Cardiac muscle cell (in vitro differentiated cells and primary cell): ENCODE measurements at regions not wholly inside any gene's neighbourhood (a gene's known extent, or its start where the extent isn't known, plus 50 kb on each side); places are given as distances from the start of the nearest gene placed in this dataset.

ENCODE experiments used
- DNase-seq, 2 donors: peaks; one replicate each; pipeline versions ENCODE4 v3.0.0 to v3.0.0-alpha.2; 2010 to 2017; ENCODE audit warnings: low read depth in 1 of 2, low spot score in 1 of 2
- H3K27ac ChIP-seq: fragments of 200-600 bp; sonication (generic); 2 replicates; pipeline ENCODE4 v1.5.1; 2016
- H3K27me3 ChIP-seq: fragments of 200-600 bp; sonication (generic); 2 replicates; pipeline ENCODE4 v1.6.0; 2016; ENCODE audit warnings: control low read depth
- H3K36me3 ChIP-seq: fragments of 200-600 bp; sonication (generic); 2 replicates; pipeline ENCODE4 v1.5.1; 2016; ENCODE audit warnings: control low read depth
- H3K4me1 ChIP-seq: fragments of 200-600 bp; sonication (generic); 2 replicates; pipeline ENCODE4 v1.8.1; 2017; ENCODE audit warnings: low read depth, mild to moderate bottlenecking, mixed run types
- H3K4me3 ChIP-seq: fragments of 200-600 bp; sonication (generic); 2 replicates; pipeline ENCODE4 v1.5.1; 2016; ENCODE audit warnings: mild to moderate bottlenecking
- H3K9me3 ChIP-seq: fragments of 200-600 bp; sonication (generic); 2 replicates; pipeline ENCODE4 v1.5.1; 2017; ENCODE audit warnings: low read depth, mild to moderate bottlenecking, control low read depth
- CTCF ChIP-seq: IDR thresholded peaks from 2 replicates; pipeline ENCODE4 v1.5.1; 2012; ENCODE audit warnings: low read depth, mild to moderate bottlenecking, low read length

GRCh38 chr1:56115701-56116100 lies 463.7 kb downstream of the PLPP3 start:
- Histone ChIP-seq H3K27me3 (no peaks in the 10 kb centered on the region), H3K27ac (no peak overlapping the region), H3K4me3 (no peak overlapping the region), H3K36me3 (no peaks in the 10 kb centered on the region), H3K9me3 (no peaks in the 10 kb centered on the region), H3K4me1 (no peaks in the 10 kb centered on the region)
- DNase-seq, result no peak
- TF ChIP-seq CTCF, result no peak

GRCh38 chr1:56113679-56114078 lies 465.7 kb downstream of the PLPP3 start:
- no peak for DNase-seq
- no peaks in the 10 kb centered on the region for H3K4me1 ChIP-seq
- no peak for TF ChIP-seq CTCF
- no peaks in the 10 kb centered on the region for H3K9me3 ChIP-seq
- H3K27ac ChIP-seq, result no peak overlapping the region
- H3K4me3 ChIP-seq, result no peak overlapping the region
- H3K27me3 ChIP-seq, result no peaks in the 10 kb centered on the region
- H3K36me3 ChIP-seq, result no peaks in the 10 kb centered on the region

GRCh38 chr1:56107275-56107638 lies 472.1 kb downstream of the PLPP3 start:
- Histone ChIP-seq H3K27ac (no peak overlapping the region), H3K4me3 (no peak overlapping the region), H3K4me1 (no peaks in the 10 kb centered on the region), H3K9me3 (peaks cover 5% of the 10 kb centered on the region), H3K36me3 (no peaks in the 10 kb centered on the region), H3K27me3 (no peaks in the 10 kb centered on the region)
- no peak for DNase-seq
- no peak for TF ChIP-seq CTCF

- no peaks in the 10 kb centered on the region for H3K4me1 ChIP-seq
- no peaks in the 10 kb centered on the region for H3K36me3 ChIP-seq
- H3K27ac ChIP-seq, result no peak overlapping the region
- no peaks in the 10 kb centered on the region for H3K27me3 ChIP-seq
- H3K4me3 ChIP-seq, result no peak overlapping the region
- peaks cover 5% of the 10 kb centered on the region for H3K9me3 ChIP-seq
- DNase-seq, result no peak
- TF ChIP-seq CTCF, result no peak
Measured at GRCh38 chr1:56106531-56107274, 472.7 kb downstream of the PLPP3 start.

GRCh38 chr1:56105397-56105796 lies 474.0 kb downstream of the PLPP3 start:
- no peaks in the 10 kb centered on the region for H3K27me3 ChIP-seq
- no peak for DNase-seq
- no peaks in the 10 kb centered on the region for H3K4me1 ChIP-seq
- TF ChIP-seq CTCF, result no peak
- no peak overlapping the region for H3K4me3 ChIP-seq
- H3K36me3 ChIP-seq, result no peaks in the 10 kb centered on the region
- peaks cover 5% of the 10 kb centered on the region for H3K9me3 ChIP-seq
- no peak overlapping the region for H3K27ac ChIP-seq
